BLaER1 (cell line): ENCODE measurements at regions not wholly inside any gene's neighbourhood (a gene's known extent, or its start where the extent isn't known, plus 50 kb on each side); places are given as distances from the start of the nearest gene placed in this dataset.
"Not testable (repeated sequence)": the region's sequence is repeated elsewhere in the genome, so short reads cannot be mapped to it uniquely, and the experiment has no call there.

Experiments
- H3K27ac ChIP-seq: shearing (Covaris generic); formaldehyde crosslinking; 2 replicates; pipeline ENCODE4 v1.8.1; 2022
- H3K27me3 ChIP-seq: shearing (Covaris generic); formaldehyde crosslinking; 2 replicates; pipeline ENCODE4 v1.8.1; 2022
- H3K36me3 ChIP-seq: shearing (Covaris generic); formaldehyde crosslinking; 2 replicates; pipeline ENCODE4 v1.8.1; 2022
- H3K4me1 ChIP-seq: shearing (Covaris generic); formaldehyde crosslinking; 2 replicates; pipeline ENCODE4 v1.8.1; 2022
- H3K4me2 ChIP-seq: shearing (Covaris generic); formaldehyde crosslinking; 2 replicates; pipeline ENCODE4 v1.8.1; 2022
- H3K4me3 ChIP-seq: shearing (Covaris generic); formaldehyde crosslinking; 2 replicates; pipeline ENCODE4 v1.8.1; 2022
- H3K9ac ChIP-seq: shearing (Covaris generic); formaldehyde crosslinking; 2 replicates; pipeline ENCODE4 v1.8.1; 2022
- H3K9me3 ChIP-seq: shearing (Covaris generic); formaldehyde crosslinking; 2 replicates; pipeline ENCODE4 v1.8.1; 2022
- H4K20me1 ChIP-seq: shearing (Covaris generic); formaldehyde crosslinking; 2 replicates; pipeline ENCODE4 v1.8.1; 2022
- Cebpa-rat ChIP-seq: shearing (Covaris generic); IDR thresholded peaks from 2 replicates; pipeline ENCODE4 v1.8.1; 2022

DNA sequence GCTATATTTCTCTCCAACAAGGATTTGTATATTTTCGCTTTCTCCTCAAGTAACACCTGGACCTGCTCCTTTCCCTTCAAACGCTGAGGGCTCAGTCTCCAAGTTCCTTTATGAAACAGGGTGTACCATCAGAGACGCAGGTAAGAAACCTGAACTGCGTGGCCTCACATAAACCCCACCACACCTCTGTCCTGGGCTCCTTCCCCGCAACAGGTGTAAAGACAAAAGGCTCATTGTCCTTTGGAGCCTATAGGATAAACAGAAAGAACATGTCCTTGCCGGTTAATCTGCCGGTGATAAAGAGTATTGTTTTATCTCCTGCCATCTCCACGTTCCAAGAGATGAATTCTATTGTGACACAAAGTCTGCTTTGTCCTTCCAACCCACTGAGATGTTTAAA is 111.8 kb upstream of the ADAMTS9 start:
- Histone ChIP-seq H3K4me3 (no peak overlapping the region), H3K4me1 (peaks cover 20% of the 10 kb centered on the region), H3K27ac (no peak overlapping the region), H3K27me3 (no peaks in the 10 kb centered on the region), H3K4me2 (no peak overlapping the region), H4K20me1 (no peaks in the 10 kb centered on the region), H3K9ac (no peak overlapping the region), H3K9me3 (no peaks in the 10 kb centered on the region), H3K36me3 (no peaks in the 10 kb centered on the region)
- TF ChIP-seq Cebpa-rat: no peak

DNA sequence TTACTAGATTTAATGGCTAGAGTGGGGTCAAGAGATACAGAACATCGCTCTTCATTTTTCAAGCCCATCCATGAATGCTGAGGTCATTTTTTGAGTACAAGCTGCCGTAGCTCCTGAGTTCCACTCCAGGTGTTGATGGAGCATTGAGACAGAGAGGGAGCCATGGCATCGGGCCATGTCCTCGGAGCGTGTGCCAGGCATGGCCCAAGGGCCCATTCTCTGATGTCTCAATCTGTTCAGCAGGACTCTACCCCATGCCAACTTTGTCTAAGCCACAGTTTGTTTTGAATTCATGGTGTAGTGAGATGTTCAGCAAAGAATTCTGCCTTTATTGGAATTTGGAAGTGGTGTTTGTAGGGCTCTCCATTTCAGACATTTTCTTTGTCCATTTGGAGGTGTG is 110.5 kb upstream of the ADAMTS9 start:
- H3K36me3 ChIP-seq: no peaks in the 10 kb centered on the region
- no peak for TF ChIP-seq Cebpa-rat
- peaks cover 20% of the 10 kb centered on the region for H3K4me1 ChIP-seq
- no peak overlapping the region for H3K4me3 ChIP-seq
- H4K20me1 ChIP-seq: no peaks in the 10 kb centered on the region
- H3K4me2 ChIP-seq: no peak overlapping the region
- H3K9me3 ChIP-seq: no peaks in the 10 kb centered on the region
- no peaks in the 10 kb centered on the region for H3K27me3 ChIP-seq
- no peak overlapping the region for H3K27ac ChIP-seq
- no peak overlapping the region for H3K9ac ChIP-seq

DNA sequence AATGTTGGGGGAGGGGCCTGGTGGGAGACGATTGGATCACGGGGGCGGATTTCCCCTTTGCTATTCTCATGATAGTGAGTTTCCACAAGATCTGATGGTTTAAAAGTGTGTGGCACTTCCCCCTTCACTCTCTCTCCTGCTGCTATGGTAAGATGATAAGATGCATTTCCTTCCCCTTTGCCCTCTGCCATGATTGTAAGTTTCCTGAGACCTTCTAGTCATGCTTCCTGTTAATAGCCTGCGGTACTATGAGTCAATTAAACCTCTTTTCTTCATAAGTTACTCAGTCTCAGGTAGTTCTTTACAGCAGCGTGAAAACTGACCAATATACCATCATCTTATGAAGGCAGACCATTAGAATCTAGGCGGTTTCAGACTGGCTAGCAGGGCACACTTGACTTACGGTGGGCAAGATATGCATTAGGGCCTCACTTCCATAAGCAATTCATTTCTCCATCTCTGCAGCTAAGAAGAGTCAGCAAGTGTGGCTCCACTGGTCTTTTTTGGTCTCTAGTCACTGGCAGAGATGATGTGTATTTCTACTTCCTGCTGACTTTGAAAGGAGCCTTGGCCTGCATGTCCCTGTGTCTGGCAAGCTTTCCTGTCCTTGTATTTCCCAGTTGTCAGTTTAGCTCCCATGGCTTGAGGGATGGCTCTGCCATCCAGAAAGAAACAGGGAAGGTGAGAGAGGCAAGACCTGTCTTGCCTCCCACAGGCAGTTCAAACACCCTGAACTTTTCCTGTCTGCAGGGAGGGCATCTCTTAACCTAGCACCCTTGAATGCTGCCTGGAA is 109.0 kb upstream of the ADAMTS9 start:
- Histone ChIP-seq H3K4me1 (peaks cover 20% of the 10 kb centered on the region), H3K4me3 (no peak overlapping the region), H3K36me3 (no peaks in the 10 kb centered on the region), H3K9me3 (no peaks in the 10 kb centered on the region), H3K4me2 (peak overlapping the region; percentile 49), H3K27ac (peak overlapping the region; percentile 12; the same call in 1 of the 2 replicates), H4K20me1 (no peaks in the 10 kb centered on the region), H3K27me3 (no peaks in the 10 kb centered on the region), H3K9ac (no peak overlapping the region)
- no peak for TF ChIP-seq Cebpa-rat

DNA sequence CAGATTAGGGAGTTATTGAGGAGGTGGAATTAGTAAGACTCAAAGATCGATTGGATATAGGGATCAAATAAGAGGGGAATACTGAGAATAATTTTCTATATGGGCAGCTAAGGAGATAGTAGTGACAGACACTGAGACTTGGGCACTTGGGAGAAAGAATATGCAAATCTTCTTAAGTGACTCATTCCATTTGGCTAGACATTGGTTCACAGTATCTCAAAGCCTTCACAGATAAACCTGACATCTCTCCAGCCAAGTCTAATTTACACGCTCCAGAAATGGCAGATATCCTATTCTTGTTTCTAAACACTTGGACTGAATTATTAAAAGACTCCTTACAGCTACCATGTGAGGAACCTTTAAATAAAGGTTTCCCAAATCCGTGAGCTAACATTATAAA is 104.6 kb upstream of the ADAMTS9 start:
- Histone ChIP-seq H3K4me3 (no peak overlapping the region), H4K20me1 (no peaks in the 10 kb centered on the region), H3K4me1 (peaks cover 15% of the 10 kb centered on the region), H3K27ac (no peak overlapping the region), H3K4me2 (no peak overlapping the region), H3K9me3 (no peaks in the 10 kb centered on the region), H3K9ac (no peak overlapping the region), H3K27me3 (no peaks in the 10 kb centered on the region), H3K36me3 (no peaks in the 10 kb centered on the region)
- no peak for TF ChIP-seq Cebpa-rat

DNA sequence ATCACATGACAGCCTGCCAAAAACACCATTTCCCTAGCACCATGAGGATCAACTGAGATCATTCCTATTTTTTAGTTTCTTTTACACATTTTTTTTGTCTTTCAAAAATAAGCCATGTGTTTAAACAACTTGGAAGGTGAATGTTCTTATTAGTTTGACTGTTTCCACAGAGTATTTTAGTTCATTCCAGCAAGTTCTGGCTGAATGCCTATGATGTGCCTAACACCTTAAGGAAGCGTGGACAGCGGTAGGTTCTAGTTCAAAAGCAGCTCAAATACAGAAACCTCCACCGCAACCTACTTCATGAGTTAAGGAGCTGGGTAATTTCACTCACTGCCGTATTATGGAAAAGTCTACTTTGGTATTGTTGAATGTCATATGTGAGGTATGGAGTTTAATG is 101.3 kb upstream of the ADAMTS9 start:
- H3K27me3 ChIP-seq: no peaks in the 10 kb centered on the region
- H3K36me3 ChIP-seq: no peaks in the 10 kb centered on the region
- no peak for TF ChIP-seq Cebpa-rat

DNA sequence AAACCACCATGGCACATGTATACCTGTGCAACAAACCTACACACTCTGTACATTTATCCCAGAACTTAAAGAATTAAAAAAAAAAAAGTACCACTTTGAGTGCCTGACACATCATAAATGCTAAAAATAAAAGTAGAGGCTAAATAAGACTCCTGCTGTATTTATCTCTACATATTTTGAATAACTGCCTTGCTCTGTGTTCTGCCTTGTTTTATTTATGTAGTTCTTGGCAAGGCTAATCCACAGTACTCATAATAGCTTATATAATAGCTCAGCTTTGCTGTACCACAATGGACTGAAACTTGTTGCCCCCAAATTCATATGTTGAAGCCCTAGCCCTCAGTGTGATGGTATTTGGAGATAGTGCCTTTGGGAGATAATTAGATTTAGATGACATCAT is 95.4 kb upstream of the ADAMTS9 start:
- Histone ChIP-seq H3K9me3 (peaks cover 8% of the 10 kb centered on the region), H3K27ac (no peak overlapping the region), H3K4me1 (no peaks in the 10 kb centered on the region), H4K20me1 (no peaks in the 10 kb centered on the region), H3K36me3 (no peaks in the 10 kb centered on the region), H3K4me2 (no peak overlapping the region), H3K4me3 (no peak overlapping the region), H3K27me3 (no peaks in the 10 kb centered on the region), H3K9ac (no peak overlapping the region)
- TF ChIP-seq Cebpa-rat: no peak

More for the DNA sequence above, 101.3 kb upstream of the ADAMTS9 start:
- Histone ChIP-seq H3K9me3 (no peaks in the 10 kb centered on the region), H3K27ac (no peak overlapping the region), H3K4me3 (no peak overlapping the region), H3K9ac (no peak overlapping the region), H3K4me1 (no peaks in the 10 kb centered on the region), H3K4me2 (no peak overlapping the region), H4K20me1 (no peaks in the 10 kb centered on the region)

DNA sequence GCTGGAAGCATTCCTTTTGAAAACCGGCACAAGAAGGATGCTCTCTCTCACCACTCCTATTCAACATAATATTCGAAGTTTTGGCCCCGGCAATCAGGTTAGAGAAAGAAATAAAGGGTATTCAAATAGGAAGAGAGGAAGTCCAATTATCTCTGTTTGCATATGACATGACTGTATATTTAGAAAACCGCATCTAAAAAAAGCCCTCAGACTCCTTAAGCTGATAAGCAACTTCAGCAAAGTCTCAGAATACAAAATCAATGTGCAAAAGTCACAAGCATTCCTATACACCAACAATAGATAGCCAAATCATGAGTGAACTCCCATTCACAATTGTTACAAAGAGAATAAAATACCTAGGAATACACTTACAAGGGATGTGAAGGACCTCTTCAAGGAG is 93.1 kb upstream of the ADAMTS9 start:
- not testable (repeated sequence) for H3K9ac ChIP-seq, H3K4me3 ChIP-seq, H3K27ac ChIP-seq, H4K20me1 ChIP-seq, H3K4me1 ChIP-seq, H3K36me3 ChIP-seq, H3K27me3 ChIP-seq, H3K4me2 ChIP-seq
- H3K9me3 ChIP-seq: peaks cover 27% of the 10 kb centered on the region

DNA sequence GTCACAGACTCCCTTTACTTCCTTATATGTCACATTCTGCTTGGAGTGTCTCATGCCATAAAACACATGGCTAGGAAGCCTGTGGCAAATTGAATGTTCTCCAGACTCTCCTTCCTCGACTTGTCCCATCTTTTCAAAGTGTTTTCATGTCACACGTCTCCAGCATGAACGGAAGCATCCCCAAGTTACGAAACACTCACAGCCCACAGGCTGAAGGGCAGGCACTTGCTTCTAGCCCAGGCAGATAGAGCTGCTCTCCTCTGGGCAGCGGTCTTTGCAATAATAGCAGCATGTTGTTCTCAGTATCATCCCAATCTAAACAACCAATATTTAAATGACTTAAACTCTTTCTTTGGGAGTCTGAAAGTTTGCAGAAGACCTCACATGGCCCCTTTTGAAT is 85.3 kb upstream of the ADAMTS9 start:
- no peak overlapping the region for H3K27ac ChIP-seq
- no peaks in the 10 kb centered on the region for H3K27me3 ChIP-seq
- H3K36me3 ChIP-seq: no peaks in the 10 kb centered on the region
- TF ChIP-seq Cebpa-rat: no peak
- no peak overlapping the region for H3K4me3 ChIP-seq
- H3K4me2 ChIP-seq: no peak overlapping the region
- H3K9me3 ChIP-seq: peaks cover 18% of the 10 kb centered on the region
- no peak overlapping the region for H3K9ac ChIP-seq
- H4K20me1 ChIP-seq: no peaks in the 10 kb centered on the region
- H3K4me1 ChIP-seq: no peaks in the 10 kb centered on the region

DNA sequence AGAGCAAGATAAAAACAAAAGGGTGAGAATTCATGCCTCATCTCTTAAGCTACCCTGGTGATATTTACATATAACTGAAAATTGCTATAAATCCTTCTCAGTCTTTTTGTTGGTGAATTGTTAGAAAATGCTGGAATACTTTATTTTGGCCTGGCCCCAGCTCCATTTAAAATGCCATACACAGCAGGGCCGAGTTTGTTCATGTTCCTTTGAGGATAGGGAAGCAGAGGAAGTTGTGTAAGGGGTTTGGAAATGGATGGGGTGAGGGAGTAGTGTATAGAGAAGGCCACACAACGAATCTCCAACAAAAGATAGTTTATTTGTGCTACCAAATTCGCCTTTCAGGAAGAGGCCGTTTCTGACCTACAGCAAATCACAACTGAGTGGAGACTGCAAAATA is 78.6 kb upstream of the ADAMTS9 start:
- Histone ChIP-seq H3K9ac (no peak overlapping the region), H3K27ac (no peak overlapping the region), H3K36me3 (no peaks in the 10 kb centered on the region), H3K9me3 (no peaks in the 10 kb centered on the region), H3K4me2 (no peak overlapping the region), H4K20me1 (no peaks in the 10 kb centered on the region), H3K4me1 (no peaks in the 10 kb centered on the region), H3K27me3 (no peaks in the 10 kb centered on the region), H3K4me3 (no peak overlapping the region)
- TF ChIP-seq Cebpa-rat: no peak

DNA sequence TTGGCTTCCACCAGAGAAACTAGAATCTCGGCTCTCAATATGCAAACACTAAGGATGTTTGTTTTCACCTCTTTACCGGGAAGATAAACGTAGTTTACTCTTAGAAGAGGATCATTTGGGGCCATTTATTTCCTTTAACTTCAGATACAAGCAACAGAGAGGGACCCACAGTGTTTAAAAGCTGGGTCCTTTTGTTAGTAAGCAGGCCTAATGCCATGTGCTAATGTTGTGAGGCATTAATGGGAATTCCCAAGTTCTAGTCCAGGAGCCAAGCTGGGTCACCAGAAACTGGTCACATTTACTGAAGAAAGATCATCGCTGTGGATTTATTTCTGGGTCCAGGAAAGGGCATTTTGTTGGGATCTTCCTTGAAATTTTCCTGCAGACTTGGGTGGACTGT is 78.1 kb upstream of the ADAMTS9 start:
- no peak for TF ChIP-seq Cebpa-rat
- H3K9me3 ChIP-seq: no peaks in the 10 kb centered on the region
- H3K4me2 ChIP-seq: no peak overlapping the region
- H3K4me1 ChIP-seq: no peaks in the 10 kb centered on the region
- H4K20me1 ChIP-seq: no peaks in the 10 kb centered on the region
- no peak overlapping the region for H3K9ac ChIP-seq
- H3K27me3 ChIP-seq: no peaks in the 10 kb centered on the region
- no peaks in the 10 kb centered on the region for H3K36me3 ChIP-seq
- H3K4me3 ChIP-seq: no peak overlapping the region
- no peak overlapping the region for H3K27ac ChIP-seq

DNA sequence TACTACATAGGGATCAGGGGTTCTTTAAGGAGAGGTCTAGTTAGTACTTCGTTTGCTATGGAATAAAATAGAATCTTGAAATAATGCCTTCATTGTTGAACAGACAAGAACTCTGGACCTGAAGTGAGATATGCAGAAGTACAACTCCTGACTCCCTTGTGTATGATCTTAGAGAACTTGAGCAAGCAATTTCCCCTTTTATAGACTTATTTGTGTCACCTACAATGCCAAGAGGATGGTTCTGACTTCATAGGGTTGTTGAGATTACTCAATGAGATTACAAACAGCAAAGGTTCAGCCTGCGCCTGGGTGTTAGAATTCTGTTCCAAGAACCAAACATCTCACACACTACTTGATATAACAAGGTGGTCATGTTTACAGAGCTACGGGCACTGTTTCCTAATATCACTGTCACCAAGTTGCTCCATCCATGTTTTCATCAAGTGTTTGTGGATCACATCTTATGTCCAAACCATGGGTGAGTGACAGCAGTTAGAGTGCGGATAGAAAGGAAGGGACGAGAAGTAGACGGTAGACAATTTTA is 76.7 kb upstream of the ADAMTS9 start:
- Histone ChIP-seq H3K27ac (no peak overlapping the region), H3K4me3 (no peak overlapping the region), H3K9ac (no peak overlapping the region), H3K27me3 (no peaks in the 10 kb centered on the region), H4K20me1 (no peaks in the 10 kb centered on the region), H3K4me1 (no peaks in the 10 kb centered on the region), H3K4me2 (no peak overlapping the region), H3K36me3 (no peaks in the 10 kb centered on the region), H3K9me3 (no peaks in the 10 kb centered on the region)
- TF ChIP-seq Cebpa-rat: no peak
